ENCODE measurements at regions not wholly inside any gene's neighbourhood (a gene's known extent, or its start where the extent isn't known, plus 50 kb on each side); places are given as distances from the start of the nearest gene placed in this dataset.

GRCh38 chr6:102736941-102737368 lies 1343.4 kb downstream of the GRIK2 start:
- H4K20me1 ChIP-seq (replicated peaks; ENCODE audit: control insufficient read depth, insufficient read depth, low read length): no peaks in the 10 kb centered on the region
- FAIRE-seq (no peak), DNase-seq (ENCODE audit: extremely low read depth in 1 of 4, low spot score in 3 of 4) (no peak), ATAC-seq (no peak)
- no peak overlapping the region for H3K4me2 ChIP-seq (ENCODE audit: insufficient read depth, low read length)
- intact Hi-C loops (cut with micrococcal nuclease) (no loop called here), in situ Hi-C loops (cut with MboI) (no loop called here)
- POLR2A ChIA-PET: no interaction called here
- H3K36me3 ChIP-seq (ENCODE audit: control insufficient read depth, insufficient read depth, low read length): no peaks in the 10 kb centered on the region
- H3K9ac ChIP-seq (ENCODE audit: insufficient read depth in 1 of 2, low read depth in 2 of 2, low read length in 2 of 2): no peak overlapping the region
- H3K79me2 ChIP-seq (ENCODE audit: control insufficient read depth, insufficient read depth, low read length): no peaks in the 10 kb centered on the region
- no peaks in the 10 kb centered on the region; the same call in 1 of the 2 replicates for H3K9me3 ChIP-seq (replicated peaks; ENCODE audit: control insufficient read depth, insufficient read depth, low read depth, low read length)
- H2AFZ ChIP-seq (ENCODE audit: low read depth, low read length): no peak overlapping the region
- H3K27me3 ChIP-seq (ENCODE audit: control insufficient read depth in 2 of 2, insufficient read depth in 2 of 2, low read length in 2 of 2): no peaks in the 10 kb centered on the region
- H3K27ac ChIP-seq (ENCODE audit: extremely low read depth, low read depth, low read length): no peak overlapping the region
- H3K9me1 ChIP-seq (ENCODE audit: control insufficient read depth, insufficient read depth, low read length): no peaks in the 10 kb centered on the region
- 0% methylated on average over 2 of the region's 2 CpGs for WGBS (ENCODE audit: insufficient coverage, low coverage, missing lambda C conversion rate)
- BruUV-seq (replicated peaks): no TSS peak
- H3K4me1 ChIP-seq (replicated peaks in 1 of 2; ENCODE audit: control insufficient read depth in 2 of 2, insufficient read depth in 2 of 2, low read length in 2 of 2): no peaks in the 10 kb centered on the region
- H3K4me3 ChIP-seq: no peak overlapping the region
- CTCF ChIA-PET (ENCODE audit: low intra/inter-chr PET ratio): no interaction called here
- TF ChIP-seq MXD1 (CRISPR knock-in tag; IDR thresholded peaks at IDR 0.05; ENCODE audit: borderline replicate concordance, poor library complexity, severe bottlenecking) (no peak), PRDM10 (IDR thresholded peaks at IDR 0.05; ENCODE audit: partially characterized antibody) (no peak), ZNF830 (CRISPR knock-in tag; IDR thresholded peaks at IDR 0.05) (no peak), TEAD4 (IDR thresholded peaks at IDR 0.05; ENCODE audit: low read length) (no peak), TEAD4 (CRISPR knock-in tag; IDR thresholded peaks at IDR 0.05; ENCODE audit: borderline replicate concordance) (no peak), ETS2 (tag; IDR thresholded peaks at IDR 0.05; ENCODE audit: borderline replicate concordance, poor library complexity, severe bottlenecking) (no peak), NKRF (IDR thresholded peaks at IDR 0.05; ENCODE audit: borderline replicate concordance) (no peak), HMGXB4 (CRISPR knock-in tag; IDR thresholded peaks at IDR 0.05) (no peak), MEF2A (IDR thresholded peaks at IDR 0.05; ENCODE audit: control insufficient read depth, low read depth, low read length) (no peak), FOXO4 (CRISPR knock-in tag; IDR thresholded peaks at IDR 0.05) (no peak), RCOR1 (IDR thresholded peaks at IDR 0.05; ENCODE audit: borderline replicate concordance in 1 of 2, low read depth in 2 of 2, low read length in 2 of 2) (no peak), ZEB2 (IDR thresholded peaks at IDR 0.05) (no peak)
